GM23338 (cell line): ENCODE measurements at regions not wholly inside any gene's neighbourhood (a gene's known extent, or its start where the extent isn't known, plus 50 kb on each side); places are given as distances from the start of the nearest gene placed in this dataset.

Experiments
- ATAC-seq: fragments of 200-7000 bp; cut with Tn5 transposase; 3 replicates; pipeline ENCODE4 v1.9.1; 2020
- DNase-seq: peaks from one replicate; pipeline ENCODE4 v3.0.0-alpha.2; 2015; ENCODE audit warnings: low spot score
- H2AFZ ChIP-seq: fragments of 200-600 bp; sonication (generic); 2 replicates; pipeline ENCODE4 v1.8.0; 2016; ENCODE audit warnings: antibody characterized with exemption, mild to moderate bottlenecking, moderate library complexity
- H3F3A ChIP-seq: fragments of 200-600 bp; sonication (generic); replicated peaks from 2 replicates; pipeline ENCODE4 v1.8.0; 2017; ENCODE audit warnings: antibody characterized with exemption, mixed run types, low read depth
- H3K27ac ChIP-seq: fragments of 200-600 bp; sonication (generic); 2 replicates; pipeline ENCODE4 v1.6.1; 2016; ENCODE audit warnings: low read depth
- H3K27me3 ChIP-seq: fragments of 200-600 bp; sonication (generic); 2 replicates; pipeline ENCODE4 v1.8.0; 2016; ENCODE audit warnings: mild to moderate bottlenecking, mixed run types, moderate library complexity; ENCODE audit not compliant: insufficient read depth
- H3K36me3 ChIP-seq: fragments of 200-600 bp; sonication (generic); 2 replicates; pipeline ENCODE4 v1.8.0; 2016; ENCODE audit warnings: mild to moderate bottlenecking; ENCODE audit not compliant: insufficient read depth
- H3K4me1 ChIP-seq: fragments of 200-600 bp; sonication (generic); 2 replicates; pipeline ENCODE4 v1.8.0; 2016; ENCODE audit warnings: mild to moderate bottlenecking, moderate library complexity; ENCODE audit not compliant: insufficient read depth
- H3K4me2 ChIP-seq: fragments of 200-600 bp; sonication (generic); 2 replicates; pipeline ENCODE4 v1.7.1; 2017; ENCODE audit warnings: mixed run types
- H3K4me3 ChIP-seq: fragments of 200-600 bp; sonication (generic); 2 replicates; pipeline ENCODE4 v1.6.1; 2016; ENCODE audit warnings: mixed run types
- H3K79me2 ChIP-seq: fragments of 200-600 bp; sonication (generic); replicated peaks from 2 replicates; pipeline ENCODE4 v1.8.0; 2017; ENCODE audit warnings: mild to moderate bottlenecking; ENCODE audit not compliant: insufficient read depth
- H3K9me2 ChIP-seq: fragments of 200-600 bp; sonication (generic); 2 replicates; pipeline ENCODE4 v1.8.0; 2017; ENCODE audit not compliant: insufficient read depth
- H4K20me1 ChIP-seq: fragments of 200-600 bp; sonication (generic); replicated peaks from 2 replicates; pipeline ENCODE4 v1.8.0; 2017; ENCODE audit warnings: mild to moderate bottlenecking; ENCODE audit not compliant: insufficient read depth
- H3K27ac Mint-ChIP-seq: 2 replicates; pipeline ENCODE4 v1.8.0; 2020; ENCODE audit warnings: inconsistent platforms, mild to moderate bottlenecking, moderate library complexity, mixed read lengths
- H3K27me3 Mint-ChIP-seq: 3 replicates; pipeline ENCODE4 v1.8.0; 2022; ENCODE audit warnings: low read depth, mild to moderate bottlenecking, moderate library complexity, mixed read lengths, inconsistent platforms; ENCODE audit not compliant: insufficient read depth, poor library complexity
- H3K36me3 Mint-ChIP-seq: 3 replicates; pipeline ENCODE4 v1.8.0; 2021; ENCODE audit warnings: low read depth, mild to moderate bottlenecking, inconsistent platforms, moderate library complexity, mixed read lengths
- H3K4me1 Mint-ChIP-seq: 3 replicates; pipeline ENCODE4 v1.8.0; 2020; ENCODE audit warnings: mild to moderate bottlenecking, inconsistent platforms, mixed read lengths
- H3K4me3 Mint-ChIP-seq: 3 replicates; pipeline ENCODE4 v1.8.0; 2021; ENCODE audit warnings: moderate library complexity, mild to moderate bottlenecking, inconsistent platforms, mixed read lengths
- H3K9me3 Mint-ChIP-seq: 3 replicates; pipeline ENCODE4 v1.8.0; 2020; ENCODE audit warnings: moderate library complexity, mild to moderate bottlenecking, inconsistent platforms, mixed read lengths
- CREB1 ChIP-seq: fragments of 250-450 bp; sonication (Bioruptor Pico); IDR thresholded peaks from 2 replicates; pipeline ENCODE4 v1.5.0; 2020; ENCODE audit warnings: low read depth, mild to moderate bottlenecking, moderate library complexity
- ETS1 ChIP-seq: IDR thresholded peaks from 2 replicates; pipeline ENCODE4 v1.6.1; 2016; ENCODE audit warnings: antibody characterized with exemption
- EZH2 ChIP-seq: fragments of 200-600 bp; sonication (generic); IDR thresholded peaks from one replicate; pipeline ENCODE4 v1.8.0; 2017; ENCODE audit warnings: antibody characterized with exemption, mild to moderate bottlenecking, low read depth; ENCODE audit not compliant: unreplicated experiment
- EZH2phosphoT487 ChIP-seq: fragments of 200-600 bp; sonication (generic); IDR thresholded peaks from one replicate; pipeline ENCODE4 v1.8.1; 2018; ENCODE audit warnings: antibody characterized with exemption; ENCODE audit not compliant: unreplicated experiment
- JUNB ChIP-seq: IDR thresholded peaks from one replicate; pipeline ENCODE4 v1.6.1; 2016; ENCODE audit warnings: antibody characterized with exemption; ENCODE audit not compliant: unreplicated experiment
- NANOG ChIP-seq: IDR thresholded peaks from 2 replicates; pipeline ENCODE4 v1.6.1; 2016; ENCODE audit warnings: antibody characterized with exemption, borderline replicate concordance
- POLR2AphosphoS5 ChIP-seq: IDR thresholded peaks from 2 replicates; pipeline ENCODE4 v1.6.1; 2016; ENCODE audit warnings: antibody characterized with exemption, low read depth
- REST ChIP-seq: IDR thresholded peaks from one replicate; pipeline ENCODE4 v1.6.1; 2018; ENCODE audit warnings: antibody characterized with exemption; ENCODE audit not compliant: unreplicated experiment
- STAT1 ChIP-seq: IDR thresholded peaks from one replicate; pipeline ENCODE4 v1.6.1; 2016; ENCODE audit warnings: antibody characterized with exemption; ENCODE audit not compliant: unreplicated experiment
- ZNF114 ChIP-seq: fragments of 250-450 bp; sonication (Bioruptor Pico); IDR thresholded peaks from 2 replicates; pipeline ENCODE4 v1.5.0; 2020; ENCODE audit warnings: mild to moderate bottlenecking, moderate library complexity
- ZNF331 ChIP-seq: fragments of 250-450 bp; sonication (Bioruptor Pico); IDR thresholded peaks from 2 replicates; pipeline ENCODE4 v1.5.0; 2020; ENCODE audit warnings: low read depth, mild to moderate bottlenecking, moderate library complexity
- TF ChIP-seq, protein P1 (sequence below), 2 experiments: fragments of 200-600 bp in 1 of 2; sonication (generic) in 1 of 2; conservative IDR thresholded peaks; 2 replicates each; pipeline versions ENCODE4 v1.5.1 to v1.6.1; 2016 to 2017; ENCODE audit warnings: antibody characterized with exemption in 2 of 2, low read depth in 2 of 2, mild to moderate bottlenecking in 2 of 2, moderate library complexity in 1 of 2
- TF ChIP-seq, protein P2 (sequence below): fragments of 250-450 bp; sonication (Bioruptor Pico); IDR thresholded peaks from 2 replicates; pipeline ENCODE4 v1.5.0; 2020; ENCODE audit warnings: mild to moderate bottlenecking, moderate library complexity

DNA sequence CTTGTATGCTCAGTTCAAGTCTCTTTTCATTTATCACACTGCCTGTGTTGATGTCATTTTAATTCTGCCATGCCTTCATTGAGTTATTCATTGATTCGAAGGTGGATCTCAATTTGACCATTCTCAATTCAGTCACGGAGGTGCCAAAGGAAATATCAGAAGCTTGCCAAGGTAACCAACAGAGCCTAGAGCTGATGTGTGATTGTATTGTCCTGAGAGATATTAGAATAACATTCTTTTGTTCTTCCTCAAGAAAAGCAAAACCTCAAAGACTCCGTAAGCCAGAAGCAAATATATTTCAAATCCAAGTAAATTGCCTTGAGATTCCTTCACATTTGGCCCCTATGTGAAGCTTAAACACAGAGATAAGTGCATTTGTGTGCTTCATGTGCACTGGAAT, 345.3 kb downstream of the CXCL12 start:
- H3K4me1 Mint-ChIP-seq = peaks cover 12% of the 10 kb centered on the region; the same call in 2 of the 3 replicates
- Histone ChIP-seq H3K4me1 (0 out of 2 replicates have a peak, but pooled peaks cover 7% of the 10 kb centered on the region), H3K36me3 (no peaks in the 10 kb centered on the region), H3K79me2 (no peaks in the 10 kb centered on the region), H3F3A (no peaks in the 10 kb centered on the region), H3K4me2 (no peak overlapping the region), H3K27me3 (no peaks in the 10 kb centered on the region), H4K20me1 (no peaks in the 10 kb centered on the region), H3K9me2 (no peaks in the 10 kb centered on the region), H2AFZ (no peak overlapping the region), H3K27ac (no peak overlapping the region), H3K4me3 (no peak overlapping the region)
- no peak overlapping the region for H3K4me3 Mint-ChIP-seq
- ATAC-seq (no peak), DNase-seq (no peak)
- no peaks in the 10 kb centered on the region; the same call in 1 of the 3 replicates for H3K9me3 Mint-ChIP-seq
- H3K27me3 Mint-ChIP-seq = peaks cover 3% of the 10 kb centered on the region
- TF ChIP-seq NANOG = no peak
- TF ChIP-seq STAT1 = no peak
- TF ChIP-seq ETS1 = no peak
- no peak for TF ChIP-seq ZNF331 (CRISPR knock-in tag)
- TF ChIP-seq, protein P1, sequence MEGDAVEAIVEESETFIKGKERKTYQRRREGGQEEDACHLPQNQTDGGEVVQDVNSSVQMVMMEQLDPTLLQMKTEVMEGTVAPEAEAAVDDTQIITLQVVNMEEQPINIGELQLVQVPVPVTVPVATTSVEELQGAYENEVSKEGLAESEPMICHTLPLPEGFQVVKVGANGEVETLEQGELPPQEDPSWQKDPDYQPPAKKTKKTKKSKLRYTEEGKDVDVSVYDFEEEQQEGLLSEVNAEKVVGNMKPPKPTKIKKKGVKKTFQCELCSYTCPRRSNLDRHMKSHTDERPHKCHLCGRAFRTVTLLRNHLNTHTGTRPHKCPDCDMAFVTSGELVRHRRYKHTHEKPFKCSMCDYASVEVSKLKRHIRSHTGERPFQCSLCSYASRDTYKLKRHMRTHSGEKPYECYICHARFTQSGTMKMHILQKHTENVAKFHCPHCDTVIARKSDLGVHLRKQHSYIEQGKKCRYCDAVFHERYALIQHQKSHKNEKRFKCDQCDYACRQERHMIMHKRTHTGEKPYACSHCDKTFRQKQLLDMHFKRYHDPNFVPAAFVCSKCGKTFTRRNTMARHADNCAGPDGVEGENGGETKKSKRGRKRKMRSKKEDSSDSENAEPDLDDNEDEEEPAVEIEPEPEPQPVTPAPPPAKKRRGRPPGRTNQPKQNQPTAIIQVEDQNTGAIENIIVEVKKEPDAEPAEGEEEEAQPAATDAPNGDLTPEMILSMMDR (conservative IDR thresholded peaks at IDR 0.05; ENCODE audit: low read depth in 2 of 2) = no peak
- no peak for TF ChIP-seq JUNB
- TF ChIP-seq ZNF114 = no peak
- TF ChIP-seq EZH2 = no peak
- TF ChIP-seq POLR2AphosphoS5 = no peak
- no peak for TF ChIP-seq CREB1 (CRISPR knock-in tag)
- TF ChIP-seq EZH2phosphoT487 = no peak
- TF ChIP-seq REST = no peak
- TF ChIP-seq, protein P2, sequence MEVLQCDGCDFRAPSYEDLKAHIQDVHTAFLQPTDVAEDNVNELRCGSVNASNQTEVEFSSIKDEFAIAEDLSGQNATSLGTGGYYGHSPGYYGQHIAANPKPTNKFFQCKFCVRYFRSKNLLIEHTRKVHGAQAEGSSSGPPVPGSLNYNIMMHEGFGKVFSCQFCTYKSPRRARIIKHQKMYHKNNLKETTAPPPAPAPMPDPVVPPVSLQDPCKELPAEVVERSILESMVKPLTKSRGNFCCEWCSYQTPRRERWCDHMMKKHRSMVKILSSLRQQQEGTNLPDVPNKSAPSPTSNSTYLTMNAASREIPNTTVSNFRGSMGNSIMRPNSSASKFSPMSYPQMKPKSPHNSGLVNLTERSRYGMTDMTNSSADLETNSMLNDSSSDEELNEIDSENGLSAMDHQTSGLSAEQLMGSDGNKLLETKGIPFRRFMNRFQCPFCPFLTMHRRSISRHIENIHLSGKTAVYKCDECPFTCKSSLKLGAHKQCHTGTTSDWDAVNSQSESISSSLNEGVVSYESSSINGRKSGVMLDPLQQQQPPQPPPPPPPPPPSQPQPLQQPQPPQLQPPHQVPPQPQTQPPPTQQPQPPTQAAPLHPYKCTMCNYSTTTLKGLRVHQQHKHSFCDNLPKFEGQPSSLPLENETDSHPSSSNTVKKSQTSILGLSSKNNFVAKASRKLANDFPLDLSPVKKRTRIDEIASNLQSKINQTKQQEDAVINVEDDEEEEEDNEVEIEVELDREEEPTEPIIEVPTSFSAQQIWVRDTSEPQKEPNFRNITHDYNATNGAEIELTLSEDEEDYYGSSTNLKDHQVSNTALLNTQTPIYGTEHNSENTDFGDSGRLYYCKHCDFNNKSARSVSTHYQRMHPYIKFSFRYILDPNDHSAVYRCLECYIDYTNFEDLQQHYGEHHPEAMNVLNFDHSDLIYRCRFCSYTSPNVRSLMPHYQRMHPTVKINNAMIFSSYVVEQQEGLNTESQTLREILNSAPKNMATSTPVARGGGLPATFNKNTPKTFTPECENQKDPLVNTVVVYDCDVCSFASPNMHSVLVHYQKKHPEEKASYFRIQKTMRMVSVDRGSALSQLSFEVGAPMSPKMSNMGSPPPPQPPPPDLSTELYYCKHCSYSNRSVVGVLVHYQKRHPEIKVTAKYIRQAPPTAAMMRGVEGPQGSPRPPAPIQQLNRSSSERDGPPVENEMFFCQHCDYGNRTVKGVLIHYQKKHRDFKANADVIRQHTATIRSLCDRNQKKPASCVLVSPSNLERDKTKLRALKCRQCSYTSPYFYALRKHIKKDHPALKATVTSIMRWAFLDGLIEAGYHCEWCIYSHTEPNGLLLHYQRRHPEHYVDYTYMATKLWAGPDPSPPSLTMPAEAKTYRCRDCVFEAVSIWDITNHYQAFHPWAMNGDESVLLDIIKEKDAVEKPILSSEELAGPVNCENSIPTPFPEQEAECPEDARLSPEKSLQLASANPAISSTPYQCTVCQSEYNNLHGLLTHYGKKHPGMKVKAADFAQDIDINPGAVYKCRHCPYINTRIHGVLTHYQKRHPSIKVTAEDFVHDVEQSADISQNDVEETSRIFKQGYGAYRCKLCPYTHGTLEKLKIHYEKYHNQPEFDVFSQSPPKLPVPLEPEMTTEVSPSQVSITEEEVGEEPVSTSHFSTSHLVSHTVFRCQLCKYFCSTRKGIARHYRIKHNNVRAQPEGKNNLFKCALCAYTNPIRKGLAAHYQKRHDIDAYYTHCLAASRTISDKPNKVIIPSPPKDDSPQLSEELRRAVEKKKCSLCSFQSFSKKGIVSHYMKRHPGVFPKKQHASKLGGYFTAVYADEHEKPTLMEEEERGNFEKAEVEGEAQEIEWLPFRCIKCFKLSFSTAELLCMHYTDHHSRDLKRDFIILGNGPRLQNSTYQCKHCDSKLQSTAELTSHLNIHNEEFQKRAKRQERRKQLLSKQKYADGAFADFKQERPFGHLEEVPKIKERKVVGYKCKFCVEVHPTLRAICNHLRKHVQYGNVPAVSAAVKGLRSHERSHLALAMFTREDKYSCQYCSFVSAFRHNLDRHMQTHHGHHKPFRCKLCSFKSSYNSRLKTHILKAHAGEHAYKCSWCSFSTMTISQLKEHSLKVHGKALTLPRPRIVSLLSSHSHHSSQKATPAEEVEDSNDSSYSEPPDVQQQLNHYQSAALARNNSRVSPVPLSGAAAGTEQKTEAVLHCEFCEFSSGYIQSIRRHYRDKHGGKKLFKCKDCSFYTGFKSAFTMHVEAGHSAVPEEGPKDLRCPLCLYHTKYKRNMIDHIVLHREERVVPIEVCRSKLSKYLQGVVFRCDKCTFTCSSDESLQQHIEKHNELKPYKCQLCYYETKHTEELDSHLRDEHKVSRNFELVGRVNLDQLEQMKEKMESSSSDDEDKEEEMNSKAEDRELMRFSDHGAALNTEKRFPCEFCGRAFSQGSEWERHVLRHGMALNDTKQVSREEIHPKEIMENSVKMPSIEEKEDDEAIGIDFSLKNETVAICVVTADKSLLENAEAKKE (CRISPR knock-in tag) = no peak
- H3K27ac Mint-ChIP-seq = no peak overlapping the region
- peaks cover 2% of the 10 kb centered on the region; the same call in 1 of the 3 replicates for H3K36me3 Mint-ChIP-seq
